HS-5 (cell line): ENCODE measurements at regions not wholly inside any gene's neighbourhood (a gene's known extent, or its start where the extent isn't known, plus 50 kb on each side); places are given as distances from the start of the nearest gene placed in this dataset.

ENCODE experiments used
- DNase-seq: peaks from one replicate; pipeline ENCODE4 v3.0.0-alpha.2; 2012; ENCODE audit warnings: low read depth

DNA sequence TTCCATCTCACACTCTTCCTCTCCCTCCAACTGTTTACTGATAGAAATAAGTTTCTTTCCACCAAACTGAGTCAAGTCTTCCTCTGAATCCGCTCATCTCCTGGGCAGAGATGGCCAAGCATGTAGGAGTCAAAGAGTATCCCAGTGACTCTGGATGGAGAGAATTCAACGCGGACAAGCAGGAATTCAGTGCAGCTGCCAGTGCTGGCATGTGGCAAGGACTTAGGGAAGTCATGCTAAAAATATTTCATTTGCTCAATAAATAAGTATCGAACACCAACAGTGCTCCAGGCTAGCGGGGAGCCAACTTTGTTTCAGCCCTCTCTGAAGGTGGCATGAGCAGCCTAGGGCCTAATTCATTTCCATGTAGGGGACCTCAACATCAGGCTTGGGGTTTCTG, 351.6 kb upstream of the ZMIZ1 start:
- DNase-seq = peak; percentile 63

DNA sequence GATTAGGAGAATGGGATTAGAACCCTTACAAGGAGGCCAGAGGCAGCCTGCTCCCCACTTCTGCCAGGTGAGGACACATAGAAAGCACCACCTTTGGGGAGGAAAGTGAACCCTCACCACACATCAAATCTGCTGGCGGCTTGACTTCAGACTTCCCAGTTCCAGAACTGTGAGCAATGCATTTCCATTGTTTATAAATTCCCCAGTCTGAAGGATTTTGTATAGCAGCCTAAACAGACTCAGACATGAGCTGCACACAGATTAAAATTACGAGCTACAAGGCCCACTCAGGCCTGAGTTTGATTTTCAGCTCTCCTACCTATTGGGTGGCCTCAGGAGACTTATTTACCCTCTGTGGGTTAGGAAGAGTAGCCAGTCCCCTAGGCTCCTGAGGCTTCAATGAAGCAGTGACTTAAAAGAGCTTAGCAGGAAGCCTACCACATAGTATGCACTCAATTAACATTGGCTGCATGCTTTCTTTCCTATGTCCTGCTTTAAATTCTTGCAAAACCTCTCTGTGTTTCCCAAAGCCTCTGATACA, 350.7 kb upstream of the ZMIZ1 start:
- no peak for DNase-seq

DNA sequence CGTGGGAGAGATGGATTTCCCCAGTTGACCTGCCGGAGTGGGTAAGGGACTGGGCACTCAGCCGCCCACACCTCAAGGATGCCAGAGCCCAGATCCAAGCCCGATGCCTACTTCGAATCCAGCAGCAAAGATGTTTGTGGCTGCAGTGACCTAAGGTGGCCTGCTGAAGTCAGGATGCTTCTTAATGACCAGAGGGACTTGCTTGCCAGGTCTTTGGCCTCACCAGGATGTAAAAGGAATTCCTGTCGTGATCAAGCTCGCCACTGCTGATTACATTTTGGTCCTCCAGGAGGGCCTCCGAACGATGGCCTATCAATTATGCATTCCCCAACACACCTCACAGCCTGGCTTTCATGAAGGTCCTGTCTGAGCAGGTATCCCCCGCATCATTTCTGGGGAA, 349.5 kb upstream of the ZMIZ1 start:
- DNase-seq = no peak

DNA sequence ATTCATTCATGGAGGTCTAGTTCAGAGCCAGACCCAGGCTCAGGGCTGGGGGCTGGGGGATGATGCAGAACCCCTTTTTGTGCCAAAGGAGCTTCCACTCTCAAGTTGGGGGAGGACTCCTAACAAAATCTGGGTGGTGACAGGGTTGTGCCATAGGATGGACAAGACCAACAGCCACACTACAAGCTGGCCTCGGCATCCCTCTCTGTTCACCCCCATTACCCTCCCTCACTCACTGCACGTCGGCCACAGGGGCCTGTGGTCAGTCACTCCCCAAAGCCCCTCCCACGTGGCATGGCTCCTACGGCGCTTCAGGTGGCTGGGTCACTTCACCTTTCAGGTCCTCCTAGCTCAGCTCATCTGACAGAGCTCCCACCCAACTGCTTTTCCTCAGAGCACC, 348.7 kb upstream of the ZMIZ1 start:
- DNase-seq = no peak

DNA sequence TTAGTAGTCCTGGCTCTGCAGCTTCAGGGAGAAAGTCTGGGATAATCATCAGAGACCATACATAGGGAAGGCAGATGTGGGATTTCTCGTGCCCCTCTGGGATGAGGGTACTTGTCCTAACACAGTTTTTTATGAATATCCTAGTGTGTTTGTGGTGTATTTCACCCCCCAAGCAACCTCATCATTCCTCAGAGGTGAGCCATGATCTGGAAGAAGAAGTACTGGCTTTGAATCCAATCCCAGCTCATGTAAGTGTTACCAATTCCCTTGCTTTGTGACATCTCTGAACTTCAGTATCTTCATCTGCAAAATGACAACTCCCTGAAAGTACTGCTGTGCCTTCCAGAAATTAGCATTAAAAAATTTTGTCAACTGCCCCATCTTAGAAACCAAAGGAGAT, 347.5 kb upstream of the ZMIZ1 start:
- no peak for DNase-seq

DNA sequence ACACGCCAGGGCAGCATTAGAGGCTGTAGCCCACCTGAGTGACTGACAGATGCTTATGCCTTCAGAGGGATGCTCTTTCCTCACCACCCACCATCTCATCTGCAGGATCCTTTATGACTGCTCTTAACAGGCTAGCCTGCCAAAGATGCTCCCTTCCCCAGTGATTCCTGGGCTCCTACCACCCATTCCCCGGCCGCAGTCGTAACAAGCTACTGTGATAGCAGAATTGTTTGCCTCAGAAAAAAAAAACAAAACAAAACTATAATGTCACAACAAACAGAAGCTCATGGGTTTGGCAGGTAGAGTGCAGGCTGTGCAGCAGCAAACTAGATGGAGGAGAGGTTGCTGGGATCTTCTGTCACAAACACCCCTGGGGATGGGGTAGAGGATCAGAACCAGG, 343.9 kb upstream of the ZMIZ1 start:
- no peak for DNase-seq

DNA sequence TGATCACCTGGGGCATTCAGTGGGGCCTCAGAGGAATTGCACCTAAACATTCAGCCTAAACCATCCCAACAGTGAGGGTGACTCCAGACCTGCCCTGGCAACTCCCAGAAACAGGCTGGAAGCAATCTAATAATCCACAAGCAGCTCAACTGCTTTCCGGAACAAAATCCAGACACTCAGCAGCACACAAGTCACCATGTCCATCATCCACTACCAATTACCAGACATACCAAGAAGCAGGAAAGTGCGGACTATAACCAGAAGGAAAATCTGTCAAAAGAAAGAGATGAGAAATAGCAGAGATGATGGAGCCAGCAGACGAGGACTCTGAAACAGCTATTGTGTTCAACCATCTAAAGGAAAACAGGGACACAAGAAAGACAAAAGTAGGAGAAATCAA, 342.6 kb upstream of the ZMIZ1 start:
- DNase-seq = no peak

DNA sequence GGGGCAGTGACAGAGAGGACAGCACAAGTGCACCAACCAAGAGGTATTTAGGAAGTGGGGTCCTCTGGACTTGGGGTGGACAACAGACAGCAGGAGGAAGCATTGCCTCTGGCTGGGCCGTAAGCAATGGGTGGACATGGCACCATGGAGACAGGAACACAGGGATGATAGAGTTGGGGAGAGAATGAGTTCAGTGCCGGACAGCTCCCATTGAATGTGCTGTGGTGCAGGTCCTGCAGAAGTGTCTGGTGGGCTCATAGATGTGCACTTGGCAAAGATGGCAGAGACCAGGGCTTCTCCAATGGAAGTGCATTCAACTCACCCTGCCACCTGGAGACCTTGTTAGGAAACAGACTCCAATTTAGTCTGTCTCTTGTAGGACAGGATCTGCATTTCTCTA, 341.5 kb upstream of the ZMIZ1 start:
- DNase-seq = no peak

DNA sequence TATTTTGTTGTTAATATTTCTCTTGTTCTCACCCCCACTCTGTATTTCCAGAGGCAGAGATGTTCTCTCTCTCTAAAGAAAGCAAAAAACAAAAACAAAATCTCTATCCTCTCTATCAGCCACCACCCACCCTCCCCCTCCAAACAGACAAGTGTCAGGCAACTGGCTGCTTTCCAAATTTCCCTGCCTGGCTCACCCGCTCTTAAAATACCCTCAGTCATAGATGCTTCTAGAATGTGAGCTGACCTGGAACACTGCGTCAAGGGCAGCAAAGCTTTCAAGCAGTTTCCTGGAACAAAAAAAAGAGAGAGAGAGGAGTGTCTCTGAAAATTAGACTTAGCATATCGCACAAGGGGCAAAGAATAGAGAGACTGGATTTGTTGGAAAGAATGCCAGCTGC, 341.0 kb upstream of the ZMIZ1 start:
- no peak for DNase-seq

DNA sequence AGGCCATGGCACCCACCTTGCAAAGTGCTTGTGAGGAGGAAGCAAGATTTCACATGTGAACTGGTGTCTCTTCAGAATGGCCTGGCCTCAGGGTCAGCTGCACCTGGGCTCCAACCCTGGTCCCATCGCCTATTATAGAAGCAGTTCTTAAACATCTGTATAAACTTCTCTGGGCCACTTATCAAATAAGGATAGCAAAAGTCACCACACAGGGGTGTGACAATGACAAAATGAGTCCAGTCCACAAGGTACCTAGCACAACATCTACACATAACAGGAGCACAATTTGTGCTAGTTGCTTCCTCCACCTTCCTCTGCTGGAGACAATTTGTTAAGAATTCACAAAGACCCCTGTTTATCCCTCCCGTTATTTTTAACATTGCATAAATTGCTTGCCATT, 340.6 kb upstream of the ZMIZ1 start:
- DNase-seq = no peak

DNA sequence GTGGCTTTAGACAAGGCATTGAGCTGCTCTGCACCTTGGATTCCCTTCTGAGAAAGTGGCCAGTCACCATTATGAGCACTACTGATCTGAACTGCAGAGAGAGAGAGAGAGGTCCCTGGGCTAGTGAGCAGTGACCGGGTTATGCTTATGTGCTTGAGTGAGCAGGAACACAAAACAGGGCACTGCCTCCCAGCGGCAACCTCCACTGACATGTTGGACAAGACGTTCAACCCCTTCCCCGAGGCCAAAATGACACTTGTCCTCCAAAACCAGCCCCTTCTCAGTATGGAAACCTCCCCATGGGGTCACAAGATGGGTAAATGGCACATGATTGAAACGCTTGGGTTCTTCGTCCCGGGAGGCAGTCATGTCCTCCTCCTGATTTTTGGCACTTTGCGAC, 339.4 kb upstream of the ZMIZ1 start:
- no peak for DNase-seq

DNA sequence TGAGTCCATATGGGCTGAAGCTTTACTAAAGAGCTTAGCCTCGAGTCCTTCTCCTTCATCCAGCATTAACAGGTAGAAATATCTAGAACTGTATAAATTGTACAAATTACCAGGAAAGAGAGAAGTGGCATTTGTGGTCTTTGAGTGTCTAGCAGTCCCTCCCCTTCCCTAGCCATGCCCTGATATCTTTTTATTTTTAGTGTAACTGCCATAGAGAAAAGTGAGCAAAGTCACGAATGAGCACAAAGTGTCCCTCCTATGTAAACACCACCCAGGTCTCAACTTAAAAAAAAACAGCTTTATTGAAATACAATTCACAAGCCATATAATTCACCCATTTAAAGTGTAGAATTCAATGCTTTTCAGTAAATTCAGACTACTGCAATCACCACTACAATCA, 339.0 kb upstream of the ZMIZ1 start:
- DNase-seq = no peak

DNA sequence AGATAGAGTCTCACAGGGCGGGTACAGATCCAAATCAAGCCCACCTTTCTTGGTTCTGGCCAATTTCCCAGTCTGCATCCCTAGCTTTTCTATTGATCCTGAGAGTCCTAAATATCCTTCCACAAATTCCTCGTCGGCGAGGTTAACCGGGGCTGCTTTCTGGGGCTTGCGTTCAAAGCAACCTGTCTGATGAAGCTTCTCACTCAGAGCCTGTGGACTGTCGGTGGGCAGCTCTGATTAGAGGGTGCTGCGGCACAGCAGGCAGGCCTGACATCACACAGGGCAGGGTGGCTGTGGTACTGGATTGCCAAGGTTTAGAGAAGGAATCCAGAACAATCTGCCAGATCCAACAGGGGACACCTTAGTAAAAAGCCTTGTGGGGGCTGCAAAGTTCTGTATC, 338.0 kb upstream of the ZMIZ1 start:
- no peak for DNase-seq

DNA sequence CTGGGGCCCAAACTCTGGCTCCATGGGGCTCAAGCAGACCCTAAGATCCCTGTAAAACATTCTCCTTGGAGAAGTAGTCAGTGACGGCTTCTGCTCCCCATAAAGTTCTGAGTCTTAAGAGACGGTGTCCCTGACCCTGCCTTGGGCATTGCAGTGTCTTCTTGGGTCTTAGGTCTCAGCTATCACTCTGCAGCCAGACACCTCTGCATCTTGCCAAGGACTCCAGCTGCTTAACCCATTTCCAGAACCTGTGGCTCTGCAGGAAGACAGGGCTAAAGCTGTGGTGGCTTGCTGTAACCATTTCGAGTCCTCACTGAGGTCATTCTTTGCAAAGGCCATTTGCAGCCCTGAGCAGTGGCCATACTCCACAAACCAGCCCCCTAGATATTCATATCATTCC, 337.1 kb upstream of the ZMIZ1 start:
- no peak for DNase-seq

DNA sequence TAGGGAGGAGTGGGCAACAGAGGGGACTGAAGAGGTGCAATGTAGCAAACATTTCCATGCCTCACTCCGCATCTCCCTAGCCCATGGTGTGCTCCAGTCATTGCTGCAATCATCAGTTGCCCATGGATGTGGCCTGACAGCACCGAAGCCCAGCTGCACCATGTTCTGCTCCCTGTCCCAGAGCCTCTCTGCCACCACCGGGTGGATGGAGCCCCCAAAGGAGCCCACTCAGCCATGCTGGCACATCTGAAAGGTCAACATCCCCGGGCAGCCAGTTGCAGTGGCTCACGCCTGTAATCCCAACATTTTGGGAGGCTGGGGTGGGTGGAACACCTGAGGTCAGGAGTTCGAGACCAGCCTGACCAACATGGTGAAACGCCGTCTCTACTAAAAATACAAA, 336.4 kb upstream of the ZMIZ1 start:
- no peak for DNase-seq

DNA sequence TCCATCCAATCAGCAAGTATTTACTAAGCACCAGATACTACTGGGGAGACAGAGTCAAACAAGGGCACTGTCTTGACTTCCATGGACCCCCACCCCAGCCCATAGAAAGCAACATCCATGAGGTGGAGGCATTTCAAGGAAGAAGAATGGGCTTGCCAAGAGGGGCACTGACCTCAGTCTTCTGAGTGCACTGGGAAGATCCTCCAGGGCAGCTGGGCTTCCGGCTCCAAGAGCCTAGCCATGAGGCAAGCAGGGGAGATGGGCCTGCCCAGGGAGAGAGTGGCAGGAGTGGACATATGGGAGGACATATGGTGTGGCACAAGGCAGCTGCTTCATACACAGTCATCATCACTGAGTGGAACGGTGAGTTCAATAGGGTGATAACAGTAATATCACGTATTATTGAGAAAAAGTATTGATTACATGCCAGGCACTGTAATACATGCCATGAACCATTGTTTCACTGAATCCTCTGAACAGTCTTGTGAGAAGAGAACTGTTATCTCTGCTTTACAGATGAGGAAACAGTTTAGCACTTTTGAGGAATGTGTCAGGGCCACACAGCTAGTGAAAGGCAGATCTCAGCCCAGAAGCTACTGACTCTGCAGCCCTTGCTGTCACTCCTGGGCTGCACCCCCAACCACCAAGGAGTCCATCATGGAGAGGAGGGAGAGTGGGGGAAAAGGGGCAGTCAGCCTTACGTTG, 331.7 kb upstream of the ZMIZ1 start:
- no peak for DNase-seq

DNA sequence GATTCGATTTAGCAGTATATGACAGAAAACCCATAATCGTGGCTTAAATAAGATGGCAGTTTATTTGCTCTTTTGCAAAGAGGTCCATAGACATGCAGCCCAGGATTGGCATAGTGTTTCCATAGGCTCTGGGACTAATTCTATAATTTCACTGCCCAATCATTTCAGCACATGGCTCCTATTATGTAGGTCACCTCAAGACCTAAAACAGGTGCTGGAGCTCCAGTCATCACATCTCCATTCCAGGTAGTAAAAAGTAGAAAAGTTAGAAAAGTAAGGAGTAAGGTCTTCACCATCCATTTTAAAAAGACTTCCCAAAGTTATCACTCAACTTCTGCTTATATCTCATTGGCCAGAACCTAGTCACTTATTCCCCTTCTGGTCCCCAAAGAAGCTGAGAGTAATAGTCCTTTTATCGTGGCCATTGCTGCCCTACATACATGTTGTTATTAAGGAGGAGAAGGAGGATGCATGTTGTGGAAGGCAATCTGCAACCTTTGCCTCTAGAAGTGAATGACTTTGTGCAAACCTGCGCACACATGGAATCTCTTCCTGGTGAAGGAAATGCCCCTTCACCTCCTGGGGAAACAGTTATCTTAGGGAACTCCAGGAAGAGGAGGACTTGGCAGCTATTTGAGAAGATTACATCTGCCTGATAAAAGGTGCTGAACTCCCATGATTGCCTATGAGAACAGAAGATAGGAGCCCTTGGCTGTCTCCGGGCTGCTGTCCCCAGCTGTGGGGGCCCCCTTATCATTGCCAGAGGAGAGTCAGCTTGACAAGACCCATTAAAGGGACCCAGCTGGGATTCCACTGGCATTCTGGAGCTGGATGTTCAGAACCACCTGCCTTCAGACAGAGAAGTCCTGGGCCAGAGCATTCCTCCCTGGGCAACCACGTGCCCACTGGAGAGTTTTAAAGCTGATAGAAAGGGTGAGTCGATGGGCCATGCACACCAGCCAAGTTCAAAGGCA, 330.6 kb upstream of the ZMIZ1 start:
- no peak for DNase-seq

DNA sequence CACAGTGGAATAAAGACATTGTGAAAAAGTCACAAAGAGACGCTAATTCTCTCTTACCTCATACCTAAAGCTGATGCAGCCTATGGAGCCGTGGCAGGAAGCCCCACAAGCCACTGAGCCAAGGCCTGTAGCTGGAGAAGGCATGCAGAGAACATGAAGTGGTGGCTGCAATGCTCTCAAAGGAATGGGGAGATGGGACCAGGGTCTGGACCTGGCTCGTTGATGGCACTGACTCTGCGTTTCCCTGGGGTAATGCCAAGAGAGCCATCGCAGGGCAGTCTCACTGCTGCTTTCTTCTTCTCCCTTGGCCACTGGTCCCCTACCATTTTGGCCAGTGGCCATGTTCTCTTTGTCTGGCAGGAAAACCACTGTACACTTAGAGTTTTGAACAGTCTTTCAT, 329.9 kb upstream of the ZMIZ1 start:
- DNase-seq = no peak

DNA sequence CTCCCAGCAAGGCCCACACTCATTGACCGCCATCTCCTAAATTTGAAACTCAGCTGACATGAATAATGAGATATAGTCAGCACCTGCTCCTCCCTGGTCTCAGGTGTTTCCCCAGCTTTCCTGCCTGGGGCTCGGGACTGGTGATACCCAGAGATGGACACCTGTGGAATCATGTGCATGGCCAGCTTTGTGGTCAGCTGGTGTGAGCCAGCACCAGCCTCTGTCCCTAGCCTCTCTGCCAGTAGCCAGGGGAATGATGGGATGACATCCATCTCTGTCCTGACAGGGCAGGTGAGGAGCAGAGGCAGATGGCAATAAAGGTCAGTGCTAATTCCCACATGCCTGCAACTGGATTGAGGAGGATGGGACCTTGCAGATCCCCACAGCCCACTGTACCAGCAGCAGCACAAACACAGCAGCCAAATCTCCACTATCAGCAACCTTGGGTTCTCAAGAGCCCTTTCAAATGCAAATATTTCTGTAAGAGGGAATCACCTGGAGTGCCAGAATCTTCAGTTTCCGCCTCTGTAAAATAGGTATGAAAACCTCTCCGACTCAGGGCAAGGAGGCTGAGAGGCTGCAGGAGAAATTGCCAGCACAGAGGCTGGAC, 329.2 kb upstream of the ZMIZ1 start:
- no peak for DNase-seq

DNA sequence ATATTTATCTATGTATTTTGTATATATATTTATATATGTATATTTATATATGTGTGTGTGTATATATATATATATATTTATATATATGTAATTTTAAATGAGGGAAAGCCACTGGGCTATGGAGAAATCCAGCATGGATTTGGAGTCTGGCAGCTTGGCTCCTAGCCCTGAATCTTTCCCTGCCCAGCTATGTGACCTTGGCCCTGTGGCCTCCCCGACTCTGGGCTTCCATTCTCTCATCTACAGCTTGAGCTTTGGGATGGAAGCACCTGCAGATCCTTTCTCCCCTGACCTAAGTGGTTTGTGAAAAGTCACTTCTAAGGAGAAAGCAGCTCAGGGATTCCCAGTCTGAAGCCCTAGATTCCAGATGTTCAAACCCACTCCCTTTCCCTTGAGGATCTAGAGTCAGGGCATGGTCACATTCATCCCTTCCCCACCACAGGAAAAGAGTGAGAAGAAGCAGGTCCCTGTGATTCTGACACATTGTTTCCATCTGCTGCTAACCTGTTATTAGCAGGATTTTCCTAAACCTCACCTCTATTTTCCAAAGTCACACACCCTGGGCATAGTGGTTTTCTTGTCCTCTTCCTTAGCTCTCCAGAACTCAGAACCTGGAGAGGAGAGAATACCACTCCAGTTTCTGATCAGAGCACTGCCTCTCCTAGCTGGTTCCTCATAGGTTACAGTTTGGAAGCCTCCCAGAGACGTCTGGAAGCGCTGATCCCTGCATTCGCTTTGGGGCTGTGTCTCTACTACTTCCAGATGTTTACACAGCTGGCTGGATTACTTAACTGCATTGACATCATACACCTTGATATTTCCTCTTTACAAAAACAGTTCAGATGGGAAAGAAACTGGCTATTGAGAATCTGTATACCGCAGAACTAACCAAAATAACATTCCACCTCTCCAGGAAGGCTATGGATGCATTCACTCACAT, 327.5 kb upstream of the ZMIZ1 start:
- no peak for DNase-seq

DNA sequence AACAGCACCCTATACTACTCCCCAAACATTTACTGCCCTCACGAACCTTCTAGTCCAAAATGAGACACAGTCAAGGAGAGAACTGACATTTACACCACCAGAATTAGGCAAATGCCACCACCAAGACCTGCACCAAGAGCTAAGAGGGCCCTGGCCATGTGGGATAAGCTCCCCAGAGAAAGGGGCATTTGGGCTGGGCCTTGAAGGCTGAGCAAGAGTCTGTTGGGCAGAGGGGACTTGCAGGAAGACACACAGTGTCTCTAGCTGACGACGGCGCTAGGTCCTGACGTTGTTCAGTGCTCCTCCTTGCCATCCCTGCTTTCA, 326.4 kb upstream of the ZMIZ1 start:
- DNase-seq = no peak
